IMR-90 (cell line): ENCODE measurements at regions not wholly inside any gene's neighbourhood (a gene's known extent, or its start where the extent isn't known, plus 50 kb on each side); places are given as distances from the start of the nearest gene placed in this dataset.

Source experiments
- CEBPB ChIP-seq: IDR thresholded peaks from 2 replicates; pipeline ENCODE4 v1.6.1; 2012; ENCODE audit warnings: low read depth, low read length, improper control_type of control experiment
- CHD1 ChIP-seq: IDR thresholded peaks from 2 replicates; pipeline ENCODE4 v1.6.1; 2012; ENCODE audit warnings: low read depth, low read length, improper control_type of control experiment
- CTCF ChIP-seq: conservative IDR thresholded peaks from 2 replicates; pipeline ENCODE4 v1.5.1; 2012; ENCODE audit warnings: mild to moderate bottlenecking, low read depth, low read length, improper control_type of control experiment
- FOS ChIP-seq: fragments of 150-350 bp; IDR thresholded peaks from 2 replicates; pipeline ENCODE4 v1.6.1; 2016; ENCODE audit warnings: low read depth, low read length
- MAFK ChIP-seq: IDR thresholded peaks from 2 replicates; pipeline ENCODE4 v1.6.1; 2012; ENCODE audit warnings: low read depth, low read length, improper control_type of control experiment
- MXI1 ChIP-seq: IDR thresholded peaks from 2 replicates; pipeline ENCODE4 v1.6.1; 2012; ENCODE audit warnings: low read depth, mild to moderate bottlenecking, low read length, moderate library complexity, borderline replicate concordance
- NFE2L2 ChIP-seq: fragments of 150-350 bp; IDR thresholded peaks from 2 replicates; pipeline ENCODE4 v1.6.1; 2016; ENCODE audit warnings: low read depth, mild to moderate bottlenecking, low read length
- POLR2A ChIP-seq: IDR thresholded peaks from 2 replicates; pipeline ENCODE4 v1.6.1; 2012; ENCODE audit warnings: mild to moderate bottlenecking, low read depth, low read length
- RAD21 ChIP-seq: IDR thresholded peaks from 2 replicates; pipeline ENCODE4 v1.6.1; 2012; ENCODE audit warnings: low read length, improper control_type of control experiment
- RFX5 ChIP-seq: IDR thresholded peaks from 2 replicates; pipeline ENCODE4 v1.8.0; 2012; ENCODE audit warnings: low read depth, mild to moderate bottlenecking, low read length, moderate library complexity
- USF2 ChIP-seq: fragments of 150-350 bp; IDR thresholded peaks from 2 replicates; pipeline ENCODE4 v1.6.1; 2017; ENCODE audit warnings: mild to moderate bottlenecking, antibody characterized with exemption, low read length, low read depth

- TF ChIP-seq CTCF (no peak), NFE2L2 (no peak), POLR2A (no peak), FOS (no peak), USF2 (no peak), CHD1 (no peak), MXI1 (no peak), RFX5 (no peak), CEBPB (no peak), RAD21 (no peak), MAFK (no peak)
Observed at GRCh38 chr16:9446471-9447194, 355.2 kb downstream of the HAPSTR1 start.
